NCI-H1092 (cell line): ENCODE measurements at regions not wholly inside any gene's neighbourhood (a gene's known extent, or its start where the extent isn't known, plus 50 kb on each side); places are given as distances from the start of the nearest gene placed in this dataset.
A peak's percentile ranks its signal among the peaks of the same experiment; 100 is the strongest.
"Not testable (repeated sequence)": the region's sequence is repeated elsewhere in the genome, so short reads cannot be mapped to it uniquely, and the experiment has no call there.

Source experiments
- DNase-seq: peaks from one replicate; lab custom pipeline; 2025; lab: John Stamatoyannopoulos, UW

GRCh38 chr3:40753291-40753770, 228.6 kb downstream of the ZNF621 start:
- DNase-seq, result no peak

GRCh38 chr3:40753951-40754350, 229.2 kb downstream of the ZNF621 start:
- DNase-seq, result no peak

- no peak for DNase-seq
Measured at GRCh38 chr3:40754994-40755393, 230.2 kb downstream of the ZNF621 start.

- DNase-seq, result no peak
Measured at GRCh38 chr3:40756500-40756899, 231.7 kb downstream of the ZNF621 start.

GRCh38 chr3:40762771-40763170, 238.0 kb downstream of the ZNF621 start:
- not testable (repeated sequence) for DNase-seq

- no peak for DNase-seq
Measured at GRCh38 chr3:40763807-40764206, 239.0 kb downstream of the ZNF621 start.

GRCh38 chr3:40764747-40765146, 240.0 kb downstream of the ZNF621 start:
- DNase-seq, result no peak

GRCh38 chr3:40765884-40766283, 241.1 kb downstream of the ZNF621 start:
- DNase-seq, result no peak

GRCh38 chr3:40766396-40766795, 241.6 kb downstream of the ZNF621 start:
- DNase-seq, result no peak

- DNase-seq, result no peak
Measured at GRCh38 chr3:40768046-40768445, 243.3 kb downstream of the ZNF621 start.

GRCh38 chr3:40768536-40768935, 243.8 kb downstream of the ZNF621 start:
- DNase-seq, result no peak

GRCh38 chr3:40770061-40770460, 245.3 kb downstream of the ZNF621 start:
- no peak for DNase-seq

GRCh38 chr3:40771112-40771511, 246.4 kb downstream of the ZNF621 start:
- no peak for DNase-seq

GRCh38 chr3:40779039-40779438, 254.3 kb downstream of the ZNF621 start:
- DNase-seq, result no peak

GRCh38 chr3:40780291-40780924, 255.6 kb downstream of the ZNF621 start:
- peak; percentile 49 for DNase-seq

- DNase-seq, result peak; percentile 63
Measured at GRCh38 chr3:40780925-40781406, 256.2 kb downstream of the ZNF621 start.

GRCh38 chr3:40782111-40782721, 257.5 kb downstream of the ZNF621 start:
- no peak for DNase-seq

GRCh38 chr3:40790746-40791145, 266.0 kb downstream of the ZNF621 start:
- DNase-seq, result no peak

- DNase-seq, result no peak
Measured at GRCh38 chr3:40793730-40794129, 269.0 kb downstream of the ZNF621 start.

GRCh38 chr3:40800343-40800742, 275.6 kb downstream of the ZNF621 start:
- no peak for DNase-seq

GRCh38 chr3:40801284-40801741, 276.6 kb downstream of the ZNF621 start:
- no peak for DNase-seq

GRCh38 chr3:40803311-40803710, 278.6 kb downstream of the ZNF621 start:
- DNase-seq, result no peak

GRCh38 chr3:40805456-40805855, 280.7 kb downstream of the ZNF621 start:
- no peak for DNase-seq

- no peak for DNase-seq
Measured at GRCh38 chr3:40810813-40811212, 286.1 kb downstream of the ZNF621 start.
